Activated naive CD8-positive, alpha-beta T cell treated with anti-CD3 and anti-CD28 coated beads, Interleukin-2, amount 10 ng/mL, durations not matched to agents 7 days and 5 days (primary cell): ENCODE measurements at regions not wholly inside any gene's neighbourhood (a gene's known extent, or its start where the extent isn't known, plus 50 kb on each side); places are given as distances from the start of the nearest gene placed in this dataset.
"Not testable (repeated sequence)": the region's sequence is repeated elsewhere in the genome, so short reads cannot be mapped to it uniquely, and the experiment has no call there.

ENCODE experiments used
- ATAC-seq: fragments of 150-1000 bp; cut with Tn5 transposase; one replicate; pipeline ENCODE4 v1.10.0; 2021; ENCODE audit warnings: low read depth, moderate library complexity
- POLR2A ChIA-PET: fragments of 350-600 bp; sonication (Branson Sonifier 250); formaldehyde crosslinking; loops from one replicate; lab custom pipeline; 2021; ENCODE audit warnings: antibody characterized with exemption; lab: Charles Lee
- DNase-seq: peaks from one replicate; pipeline ENCODE4 v3.0.0; 2021
- H3K27ac Mint-ChIP-seq: one replicate; pipeline ENCODE4 v1.8.0; 2022; ENCODE audit warnings: mild to moderate bottlenecking, mixed read lengths
- H3K27me3 Mint-ChIP-seq: one replicate; pipeline ENCODE4 v1.8.0; 2022; ENCODE audit warnings: mild to moderate bottlenecking, moderate library complexity, mixed read lengths
- H3K36me3 Mint-ChIP-seq: one replicate; pipeline ENCODE4 v1.8.0; 2021; ENCODE audit warnings: mild to moderate bottlenecking, mixed read lengths
- H3K4me1 Mint-ChIP-seq: one replicate; pipeline ENCODE4 v1.8.0; 2021; ENCODE audit warnings: mixed read lengths
- H3K4me3 Mint-ChIP-seq: one replicate; pipeline ENCODE4 v1.8.0; 2022; ENCODE audit warnings: mild to moderate bottlenecking, moderate library complexity, mixed read lengths
- H3K9me3 Mint-ChIP-seq: one replicate; pipeline ENCODE4 v1.8.0; 2021; ENCODE audit warnings: mixed read lengths

GRCh38 chr14:59055439-59056045, 132.9 kb upstream of the DAAM1 start:
- Mint-ChIP-seq H3K36me3 (no peaks in the 10 kb centered on the region), H3K4me1 (no peaks in the 10 kb centered on the region), H3K27ac (no peak overlapping the region), H3K27me3 (peaks cover 11% of the 10 kb centered on the region), H3K4me3 (no peak overlapping the region), H3K9me3 (peaks cover 6% of the 10 kb centered on the region)
- DNase-seq (no peak), ATAC-seq (peak; percentile 54)
- POLR2A ChIA-PET, result no interaction called here

- Mint-ChIP-seq H3K4me3 (no peak overlapping the region), H3K27me3 (peaks cover 14% of the 10 kb centered on the region), H3K4me1 (no peaks in the 10 kb centered on the region), H3K9me3 (peaks cover 2% of the 10 kb centered on the region), H3K36me3 (no peaks in the 10 kb centered on the region), H3K27ac (no peak overlapping the region)
- POLR2A ChIA-PET, result no interaction called here
- ATAC-seq (no peak), DNase-seq (no peak)
Measured at GRCh38 chr14:59057551-59057950, 130.9 kb upstream of the DAAM1 start.

DNA sequence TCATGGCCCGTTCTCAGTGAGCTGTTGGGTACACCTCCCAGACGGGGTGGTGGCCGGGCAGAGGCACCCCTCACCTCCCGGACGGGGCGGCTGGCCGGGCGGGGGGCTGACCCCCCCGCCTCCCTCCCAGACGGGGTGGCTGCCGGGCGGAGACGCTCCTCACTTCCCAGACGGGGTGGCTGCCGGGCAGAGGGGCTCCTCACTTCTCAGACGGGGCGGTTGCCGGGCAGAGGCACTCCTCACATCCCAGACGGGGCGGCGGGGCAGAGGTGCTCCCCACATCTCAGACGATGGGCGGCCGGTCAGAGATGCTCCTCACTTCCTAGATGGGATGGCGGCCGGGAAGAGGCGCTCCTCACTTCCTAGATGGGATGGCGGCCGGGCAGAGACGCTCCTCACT, 129.7 kb upstream of the DAAM1 start:
- H3K27ac Mint-ChIP-seq, ATAC-seq, H3K4me1 Mint-ChIP-seq, H3K36me3 Mint-ChIP-seq, DNase-seq, H3K4me3 Mint-ChIP-seq, H3K27me3 Mint-ChIP-seq, POLR2A ChIA-PET, H3K9me3 Mint-ChIP-seq: not testable (repeated sequence)

GRCh38 chr14:59060841-59061240, 127.6 kb upstream of the DAAM1 start:
- H3K36me3 Mint-ChIP-seq, result no peaks in the 10 kb centered on the region

GRCh38 chr14:59061292-59061691, 127.2 kb upstream of the DAAM1 start:
- no peaks in the 10 kb centered on the region for H3K36me3 Mint-ChIP-seq
- no peak for ATAC-seq
- peaks cover 6% of the 10 kb centered on the region for H3K9me3 Mint-ChIP-seq
- H3K4me1 Mint-ChIP-seq, result no peaks in the 10 kb centered on the region
- POLR2A ChIA-PET, result no interaction called here
- H3K4me3 Mint-ChIP-seq, result no peak overlapping the region
- no peak for DNase-seq
- H3K27ac Mint-ChIP-seq, result no peak overlapping the region
- peaks cover 4% of the 10 kb centered on the region for H3K27me3 Mint-ChIP-seq

More at GRCh38 chr14:59060841-59061240, 127.6 kb upstream of the DAAM1 start:
- no peak overlapping the region for H3K4me3 Mint-ChIP-seq
- DNase-seq (no peak), ATAC-seq (no peak)
- H3K27ac Mint-ChIP-seq, result no peak overlapping the region
- no peaks in the 10 kb centered on the region for H3K4me1 Mint-ChIP-seq
- POLR2A ChIA-PET, result no interaction called here
- H3K9me3 Mint-ChIP-seq, result peaks cover 6% of the 10 kb centered on the region
- H3K27me3 Mint-ChIP-seq, result peaks cover 4% of the 10 kb centered on the region

GRCh38 chr14:59063259-59063658, 125.2 kb upstream of the DAAM1 start:
- ATAC-seq (no peak), DNase-seq (no peak)
- Mint-ChIP-seq H3K27me3 (peaks cover 4% of the 10 kb centered on the region), H3K9me3 (peaks cover 6% of the 10 kb centered on the region), H3K27ac (no peak overlapping the region), H3K4me1 (no peaks in the 10 kb centered on the region), H3K4me3 (no peak overlapping the region), H3K36me3 (peaks cover 1% of the 10 kb centered on the region)
- POLR2A ChIA-PET, result no interaction called here

- Mint-ChIP-seq H3K4me1 (no peaks in the 10 kb centered on the region), H3K36me3 (peaks cover 1% of the 10 kb centered on the region), H3K27ac (no peak overlapping the region), H3K27me3 (peaks cover 11% of the 10 kb centered on the region), H3K9me3 (peaks cover 4% of the 10 kb centered on the region), H3K4me3 (no peak overlapping the region)
- ATAC-seq (no peak), DNase-seq (no peak)
- POLR2A ChIA-PET, result no interaction called here
Measured at GRCh38 chr14:59067127-59067894, 121.2 kb upstream of the DAAM1 start.

GRCh38 chr14:59069163-59069854, 119.2 kb upstream of the DAAM1 start:
- Mint-ChIP-seq H3K27me3 (peaks cover 13% of the 10 kb centered on the region), H3K36me3 (peaks cover 1% of the 10 kb centered on the region), H3K27ac (no peak overlapping the region), H3K9me3 (no peaks in the 10 kb centered on the region), H3K4me3 (no peak overlapping the region), H3K4me1 (no peaks in the 10 kb centered on the region)
- DNase-seq, result no peak
- ATAC-seq, result no peak
- POLR2A ChIA-PET, result no interaction called here

GRCh38 chr14:59075506-59075905, 113.0 kb upstream of the DAAM1 start:
- ATAC-seq (no peak), DNase-seq (no peak)
- no peaks in the 10 kb centered on the region for H3K9me3 Mint-ChIP-seq
- no peak overlapping the region for H3K27ac Mint-ChIP-seq
- no peak overlapping the region for H3K4me3 Mint-ChIP-seq
- H3K36me3 Mint-ChIP-seq, result no peaks in the 10 kb centered on the region
- H3K4me1 Mint-ChIP-seq, result no peaks in the 10 kb centered on the region
- POLR2A ChIA-PET, result no interaction called here
- H3K27me3 Mint-ChIP-seq, result peaks cover 27% of the 10 kb centered on the region

DNA sequence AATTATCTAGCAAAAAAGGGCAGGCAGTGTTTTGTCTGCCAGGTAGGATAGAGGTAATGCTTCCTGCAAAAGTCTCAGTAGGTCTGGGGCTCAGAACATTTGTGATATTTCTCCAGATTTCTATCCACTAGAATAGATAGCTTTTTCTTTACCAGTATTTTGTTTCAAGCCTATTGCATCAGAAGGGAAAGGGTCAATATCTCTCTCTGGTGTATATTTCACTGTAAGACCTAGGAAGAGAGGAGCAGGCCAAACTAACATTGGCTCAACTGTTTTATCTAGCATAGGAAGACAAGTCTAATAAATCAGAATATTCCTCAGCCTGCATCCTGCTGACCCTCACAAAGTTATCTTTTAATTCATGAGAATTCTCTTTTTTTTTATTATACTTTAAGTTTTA, 106.7 kb upstream of the DAAM1 start:
- H3K4me3 Mint-ChIP-seq, result no peak overlapping the region
- ATAC-seq, result no peak
- H3K27ac Mint-ChIP-seq, result no peak overlapping the region
- no peak for DNase-seq
- no peaks in the 10 kb centered on the region for H3K36me3 Mint-ChIP-seq
- peaks cover 26% of the 10 kb centered on the region for H3K27me3 Mint-ChIP-seq
- no peaks in the 10 kb centered on the region for H3K4me1 Mint-ChIP-seq
- POLR2A ChIA-PET, result no interaction called here
- H3K9me3 Mint-ChIP-seq, result no peaks in the 10 kb centered on the region

DNA sequence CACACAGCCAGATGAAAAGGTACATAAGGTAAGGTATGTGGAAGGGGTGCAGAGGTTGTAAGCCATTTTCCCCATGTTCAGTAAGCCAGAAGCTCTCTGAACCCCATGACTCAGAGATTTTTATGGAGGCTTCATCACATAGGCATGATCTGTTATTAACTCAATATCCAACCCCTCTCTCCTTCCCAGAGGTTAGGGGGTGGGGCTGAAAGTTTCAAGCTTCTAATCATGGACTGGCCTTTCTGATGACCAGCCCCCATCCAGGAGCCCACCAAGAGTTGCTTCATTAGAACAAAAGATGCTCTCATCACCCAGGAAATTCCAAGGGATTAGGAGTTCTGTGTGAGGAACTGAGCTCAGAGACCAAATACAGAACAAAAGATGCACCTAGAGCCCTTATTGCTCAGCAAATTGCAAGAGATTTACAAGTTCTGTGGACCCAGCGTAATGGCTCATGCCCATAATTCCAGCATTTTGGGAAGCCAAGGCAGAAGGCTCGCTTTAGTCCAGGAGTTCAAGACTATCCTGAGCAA, 103.2 kb upstream of the DAAM1 start:
- no peaks in the 10 kb centered on the region for H3K4me1 Mint-ChIP-seq
- no peak overlapping the region for H3K4me3 Mint-ChIP-seq
- H3K9me3 Mint-ChIP-seq, result no peaks in the 10 kb centered on the region
- no peaks in the 10 kb centered on the region for H3K36me3 Mint-ChIP-seq
- DNase-seq, result no peak
- no peak for ATAC-seq
- H3K27ac Mint-ChIP-seq, result no peak overlapping the region
- H3K27me3 Mint-ChIP-seq, result peaks cover 18% of the 10 kb centered on the region
- POLR2A ChIA-PET, result no interaction called here

GRCh38 chr14:59086241-59086882, 102.1 kb upstream of the DAAM1 start:
- H3K4me3 Mint-ChIP-seq, result no peak overlapping the region
- POLR2A ChIA-PET, result no interaction called here
- ATAC-seq (no peak), DNase-seq (no peak)
- H3K4me1 Mint-ChIP-seq, result no peaks in the 10 kb centered on the region
- no peaks in the 10 kb centered on the region for H3K9me3 Mint-ChIP-seq
- no peak overlapping the region for H3K27ac Mint-ChIP-seq
- H3K27me3 Mint-ChIP-seq, result peaks cover 15% of the 10 kb centered on the region
- no peaks in the 10 kb centered on the region for H3K36me3 Mint-ChIP-seq

DNA sequence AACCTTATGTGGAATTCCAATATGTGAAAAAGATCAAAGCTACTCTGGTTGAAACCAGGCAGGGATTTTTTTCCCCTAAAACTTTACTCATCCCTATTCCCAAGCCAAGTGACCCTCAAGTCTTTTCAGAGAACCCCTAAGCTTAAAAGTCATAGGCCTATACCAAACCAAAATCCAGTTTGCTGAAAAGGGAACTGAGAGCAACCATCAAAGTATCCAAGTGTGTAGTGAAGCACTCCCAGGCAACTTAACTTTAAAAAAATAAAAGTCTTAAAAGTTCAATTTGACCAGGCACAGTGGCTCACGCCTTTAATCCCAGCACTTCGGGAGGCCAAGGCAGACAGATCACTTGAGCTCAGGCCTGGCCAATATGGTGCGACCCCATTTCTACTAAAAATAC, 101.2 kb upstream of the DAAM1 start:
- Mint-ChIP-seq H3K4me1 (no peaks in the 10 kb centered on the region), H3K9me3 (no peaks in the 10 kb centered on the region), H3K36me3 (no peaks in the 10 kb centered on the region), H3K27me3 (peaks cover 18% of the 10 kb centered on the region), H3K27ac (no peak overlapping the region), H3K4me3 (no peak overlapping the region)
- POLR2A ChIA-PET, result no interaction called here
- ATAC-seq, result no peak
- no peak for DNase-seq
